ENCODE measurements at regions not wholly inside any gene's neighbourhood (a gene's known extent, or its start where the extent isn't known, plus 50 kb on each side); places are given as distances from the start of the nearest gene placed in this dataset.

DNA sequence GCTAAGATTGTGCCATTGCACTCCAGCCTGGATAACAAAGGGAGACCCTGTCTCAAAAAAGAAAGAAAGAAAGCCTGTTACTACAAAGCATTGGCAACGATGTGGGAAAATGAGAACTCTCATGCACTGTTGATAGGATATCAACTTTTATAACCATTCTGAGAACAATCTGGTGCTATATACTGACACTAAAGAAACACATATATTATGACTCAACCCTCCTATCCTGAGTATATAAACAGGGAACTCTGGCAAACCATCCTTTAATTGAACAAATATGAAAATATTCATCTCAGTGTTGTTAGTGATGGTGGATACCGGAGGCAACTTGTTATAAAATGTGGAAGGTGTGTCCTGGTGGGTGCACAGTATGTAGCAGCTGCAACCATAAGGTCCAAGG lies 53.0 kb upstream of the SOD3 start:
- TF ChIP-seq POLR2AphosphoS5 (IDR thresholded peaks at IDR 0.05; ENCODE audit: low read depth, low read length) (no peak), YY1 (IDR thresholded peaks at IDR 0.05; ENCODE audit: low read depth) (no peak), ELF1 (IDR thresholded peaks at IDR 0.05) (no peak), NRF1 (IDR thresholded peaks at IDR 0.05; ENCODE audit: low read depth, low read length) (no peak), CHD2 (IDR thresholded peaks at IDR 0.05; ENCODE audit: low read length, partially characterized antibody) (no peak)
- TF ChIP-seq, protein P1, sequence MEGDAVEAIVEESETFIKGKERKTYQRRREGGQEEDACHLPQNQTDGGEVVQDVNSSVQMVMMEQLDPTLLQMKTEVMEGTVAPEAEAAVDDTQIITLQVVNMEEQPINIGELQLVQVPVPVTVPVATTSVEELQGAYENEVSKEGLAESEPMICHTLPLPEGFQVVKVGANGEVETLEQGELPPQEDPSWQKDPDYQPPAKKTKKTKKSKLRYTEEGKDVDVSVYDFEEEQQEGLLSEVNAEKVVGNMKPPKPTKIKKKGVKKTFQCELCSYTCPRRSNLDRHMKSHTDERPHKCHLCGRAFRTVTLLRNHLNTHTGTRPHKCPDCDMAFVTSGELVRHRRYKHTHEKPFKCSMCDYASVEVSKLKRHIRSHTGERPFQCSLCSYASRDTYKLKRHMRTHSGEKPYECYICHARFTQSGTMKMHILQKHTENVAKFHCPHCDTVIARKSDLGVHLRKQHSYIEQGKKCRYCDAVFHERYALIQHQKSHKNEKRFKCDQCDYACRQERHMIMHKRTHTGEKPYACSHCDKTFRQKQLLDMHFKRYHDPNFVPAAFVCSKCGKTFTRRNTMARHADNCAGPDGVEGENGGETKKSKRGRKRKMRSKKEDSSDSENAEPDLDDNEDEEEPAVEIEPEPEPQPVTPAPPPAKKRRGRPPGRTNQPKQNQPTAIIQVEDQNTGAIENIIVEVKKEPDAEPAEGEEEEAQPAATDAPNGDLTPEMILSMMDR (IDR thresholded peaks at IDR 0.05), result no peak

Measured in SK-N-SH (cell line).